Stimulated activated CD4-positive, alpha-beta T cell treated with anti-CD3 and anti-CD28 coated beads, Interleukin-2, amount 100 ng/mL, for 4 hours (primary cell): ENCODE measurements at regions not wholly inside any gene's neighbourhood (a gene's known extent, or its start where the extent isn't known, plus 50 kb on each side); places are given as distances from the start of the nearest gene placed in this dataset.

Experiments used
- DNase-seq: peaks from one replicate; pipeline ENCODE4 v3.0.0-alpha.2; 2020; ENCODE audit warnings: low read depth

DNA sequence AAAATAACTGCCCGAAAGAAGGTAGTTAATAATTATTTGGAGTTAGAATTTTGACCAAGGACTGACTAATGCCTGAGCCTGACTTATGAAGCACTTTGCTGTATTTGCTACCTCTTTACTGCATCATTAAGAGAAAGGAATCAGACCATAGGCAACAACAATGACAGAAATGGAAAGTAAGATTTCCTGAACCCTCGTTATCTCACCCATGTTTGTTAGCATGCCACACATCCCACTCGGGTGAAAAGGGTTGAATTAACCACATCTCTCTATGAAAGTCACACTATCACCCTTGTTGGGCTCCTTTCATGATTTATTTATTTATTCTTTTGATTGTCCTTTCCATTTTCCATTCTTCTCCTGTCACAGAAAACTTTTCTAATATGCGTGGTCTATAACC is 59.6 kb downstream of the OLIG3 start:
- no peak for DNase-seq

DNA sequence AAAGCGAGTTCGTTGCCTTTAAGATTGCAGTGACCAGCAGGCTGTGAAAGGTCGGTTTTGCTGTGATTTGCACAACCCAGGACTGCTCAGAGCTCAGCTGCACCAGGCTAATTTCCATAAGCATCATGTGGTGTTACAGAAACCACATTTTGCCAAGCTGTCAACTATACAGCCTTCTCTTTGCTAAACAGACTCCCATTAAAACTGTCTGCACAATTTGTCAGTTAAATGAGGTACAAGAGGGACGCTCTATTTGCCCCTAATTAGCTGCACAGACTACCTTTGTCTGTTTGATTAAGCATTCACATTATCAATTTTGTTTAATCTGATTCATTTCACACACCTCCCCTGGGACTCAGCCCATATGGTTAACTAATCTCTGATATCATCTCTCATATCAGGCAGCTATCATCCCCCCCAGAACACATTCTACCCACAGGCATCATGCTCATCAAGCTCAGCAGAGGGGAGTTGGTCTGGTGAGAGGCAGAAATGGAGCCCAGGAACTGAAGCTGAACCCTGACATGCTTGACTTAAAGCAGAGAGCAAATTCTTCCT is 62.1 kb downstream of the OLIG3 start:
- DNase-seq = no peak

DNA sequence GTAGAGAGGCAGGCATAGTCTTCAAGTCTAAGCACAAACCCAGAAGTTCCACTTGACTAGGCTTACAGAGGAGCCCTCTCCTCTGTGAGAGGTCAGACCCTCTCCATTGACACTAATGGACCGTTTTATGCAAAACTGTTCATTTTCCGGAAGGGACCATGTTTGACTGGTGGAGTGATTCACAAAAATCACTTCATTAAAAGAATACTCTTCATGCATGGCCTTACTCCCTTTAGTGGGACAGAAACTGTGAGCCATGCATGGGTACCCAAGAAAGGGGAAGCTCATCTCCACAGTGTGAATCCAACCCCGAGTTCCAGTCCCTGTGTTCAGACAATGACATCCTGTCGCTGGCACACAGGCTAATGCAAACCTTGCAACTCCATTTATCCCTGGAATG is 63.2 kb downstream of the OLIG3 start:
- DNase-seq = no peak

DNA sequence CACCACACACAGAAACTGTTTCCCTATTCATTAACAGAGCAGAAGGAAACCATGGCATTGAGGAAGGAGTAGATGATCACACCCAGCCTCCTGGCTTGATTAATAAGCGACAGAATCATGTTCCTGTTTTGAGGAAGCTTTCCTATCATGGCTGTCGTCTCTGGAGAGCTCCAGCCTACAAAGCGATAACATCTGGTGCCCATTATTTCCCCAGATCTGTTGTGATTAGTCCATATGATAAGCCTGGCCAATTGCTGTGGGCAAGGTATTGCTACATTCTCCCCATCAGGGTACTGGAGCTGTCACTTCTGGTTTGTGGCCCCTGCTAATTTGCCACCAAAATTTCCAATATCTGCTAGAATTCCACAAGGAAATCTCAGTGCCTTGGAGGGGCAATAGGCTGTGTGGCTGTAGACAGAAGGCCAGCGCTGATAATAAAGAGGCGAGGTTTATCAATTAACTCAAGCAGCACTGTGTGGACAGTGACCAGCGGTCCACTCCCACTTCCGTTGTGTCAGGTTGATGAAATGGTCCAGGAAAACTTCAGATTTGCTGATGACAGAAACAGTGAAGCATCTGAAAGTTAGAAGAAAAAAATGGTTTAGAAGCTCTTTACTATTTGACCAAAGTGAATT is 66.4 kb downstream of the OLIG3 start:
- DNase-seq = no peak

DNA sequence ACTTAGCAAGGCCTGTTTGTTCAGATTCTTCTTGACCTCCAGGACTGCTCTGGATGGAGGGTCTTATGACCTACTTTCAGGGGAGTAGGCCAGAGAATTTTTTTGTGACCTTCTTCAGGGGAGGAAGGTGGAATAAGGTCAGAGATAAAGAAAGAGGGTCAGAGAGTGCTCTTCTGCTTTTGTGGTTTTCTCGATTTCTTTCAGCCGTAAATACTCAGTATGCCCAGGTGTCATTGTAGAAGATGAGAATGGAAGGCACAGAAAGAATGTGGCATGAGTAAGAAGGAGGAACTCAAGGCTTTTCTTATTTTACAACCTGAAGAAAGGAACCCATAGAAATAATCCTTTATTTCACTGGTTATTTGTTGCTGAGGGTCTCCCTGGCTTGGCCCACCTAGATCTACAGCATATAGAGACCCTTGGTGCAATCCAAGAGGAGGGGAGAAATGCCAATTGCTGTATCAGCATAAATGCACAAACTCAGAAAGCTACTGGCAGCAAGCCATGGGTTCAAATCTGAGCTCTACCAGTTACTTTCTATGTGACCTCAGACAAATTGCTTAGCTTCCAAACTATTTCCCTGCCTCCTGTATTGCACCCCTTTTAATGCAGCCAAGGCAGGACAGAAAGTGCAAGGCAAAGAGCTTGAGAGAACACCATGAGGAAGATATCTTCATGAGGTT is 68.0 kb downstream of the OLIG3 start:
- no peak for DNase-seq

DNA sequence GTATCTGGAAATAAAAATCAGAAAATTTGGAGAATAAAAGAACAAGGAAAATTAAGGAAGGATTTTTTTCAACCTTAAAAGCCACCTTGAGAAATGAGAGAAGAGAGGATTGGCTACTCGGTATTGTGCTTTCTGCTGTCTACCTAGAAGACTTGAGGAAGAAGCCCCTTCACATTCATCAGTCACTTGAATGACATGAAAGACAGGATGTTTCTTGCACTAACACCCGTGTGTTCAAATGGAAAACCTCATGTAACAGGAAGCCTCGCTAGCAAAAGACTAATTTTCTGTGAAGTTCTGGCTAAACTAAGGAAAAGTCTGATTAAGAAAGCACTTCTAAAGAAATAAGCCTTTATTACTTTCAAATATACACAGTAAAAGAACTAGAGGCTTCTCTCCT is 69.9 kb downstream of the OLIG3 start:
- no peak for DNase-seq

DNA sequence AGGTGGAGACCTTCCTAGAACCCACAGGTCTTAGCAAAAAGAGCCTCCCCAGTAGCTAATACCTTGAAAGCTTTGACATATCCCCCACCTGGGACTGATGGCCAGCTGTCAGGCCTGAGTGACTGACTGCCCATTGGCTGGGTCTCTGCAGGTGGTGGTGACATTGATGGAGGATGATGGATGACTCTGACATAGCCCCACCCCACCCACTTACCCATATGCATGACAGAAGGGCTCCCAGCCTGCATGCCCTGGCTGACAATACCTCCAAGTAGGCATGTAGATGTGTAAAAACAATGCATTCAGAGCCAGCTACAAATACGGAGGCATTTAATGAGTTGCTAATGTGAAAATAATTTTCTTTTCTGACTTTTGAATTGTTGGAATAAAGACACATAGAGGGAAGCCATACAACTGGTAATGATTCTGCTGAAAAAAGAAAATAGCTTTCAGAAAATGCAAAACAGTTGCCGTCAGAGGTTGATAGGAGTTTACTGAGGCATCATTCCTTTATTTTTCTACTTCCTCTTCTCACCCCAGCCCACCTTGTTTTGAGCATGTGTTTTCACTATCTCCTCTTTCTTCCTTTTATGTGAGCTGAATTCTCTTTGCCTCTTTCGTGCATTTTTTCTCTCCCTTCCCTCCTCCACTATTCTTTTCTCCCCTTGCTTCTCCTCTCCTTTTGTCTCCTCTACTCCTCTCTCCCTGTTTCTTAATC is 70.6 kb downstream of the OLIG3 start:
- no peak for DNase-seq

DNA sequence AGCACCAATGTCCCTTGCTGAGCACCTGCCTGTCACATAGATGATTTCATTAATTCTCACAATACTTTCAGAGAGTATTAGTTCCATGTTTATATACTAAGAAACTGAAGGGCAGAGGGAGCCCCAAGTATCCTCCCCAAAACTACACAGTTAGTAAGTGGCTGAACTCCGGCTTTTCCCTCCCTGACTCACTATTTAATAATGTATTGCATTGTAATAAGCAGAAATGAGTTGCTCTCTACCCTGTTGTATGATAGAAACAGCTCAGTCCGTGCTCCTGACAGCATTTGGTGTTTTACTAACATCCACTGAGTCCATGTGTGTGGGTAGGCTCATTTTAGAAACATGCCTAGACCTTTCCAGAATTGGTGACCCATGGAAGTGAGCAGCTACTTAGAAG is 76.8 kb downstream of the OLIG3 start:
- DNase-seq = no peak

DNA sequence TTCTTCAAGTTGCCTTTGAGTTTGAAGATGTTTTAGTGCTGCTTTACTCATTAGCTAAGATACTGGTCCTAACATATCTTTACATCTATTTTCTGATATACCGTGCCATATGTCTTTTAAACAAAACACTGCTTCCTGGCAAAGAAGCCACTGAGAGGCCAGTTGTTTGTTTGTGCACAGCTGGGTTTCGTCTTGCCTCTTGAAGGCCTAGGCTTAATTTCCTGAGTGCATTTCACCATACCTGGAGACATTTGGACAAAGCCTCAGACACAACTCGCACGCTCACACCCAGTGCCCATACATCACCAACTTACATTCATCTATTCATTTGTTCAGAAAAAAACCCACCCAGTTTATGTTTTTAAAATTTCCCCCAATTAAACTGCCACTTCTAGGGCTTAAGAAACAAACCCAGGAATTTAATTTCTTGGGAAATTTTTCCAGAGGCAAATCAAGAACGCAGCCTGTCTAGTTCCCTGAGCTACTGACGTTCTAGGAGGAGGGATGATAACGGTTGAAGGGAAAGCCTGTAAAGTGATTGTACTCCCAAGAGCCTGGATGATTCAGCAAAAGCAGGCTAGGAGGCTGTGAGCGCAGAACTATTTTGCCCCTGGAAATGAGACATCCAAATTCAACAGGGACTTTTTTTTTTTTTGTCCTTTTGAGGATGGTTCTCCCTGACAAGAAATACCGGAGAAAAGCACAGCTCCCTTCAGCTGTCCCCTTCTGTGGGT is 77.7 kb downstream of the OLIG3 start:
- no peak for DNase-seq

DNA sequence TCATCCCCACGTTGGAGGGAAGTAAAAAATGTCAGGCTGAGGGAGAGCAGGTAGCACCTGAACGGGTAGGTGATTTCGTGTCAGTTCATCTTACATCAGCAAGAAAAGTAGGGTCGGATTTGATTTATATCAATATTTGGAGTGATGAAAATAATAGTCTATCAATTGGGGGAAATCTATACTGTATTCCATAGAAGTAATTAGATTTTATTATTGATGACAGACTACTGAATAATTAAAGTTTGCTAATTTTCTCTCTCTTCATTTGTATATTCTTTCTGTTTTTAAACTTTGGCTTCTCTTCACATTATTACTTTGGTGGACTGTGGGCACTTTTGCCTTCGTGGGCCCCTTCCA is 78.4 kb downstream of the OLIG3 start:
- no peak for DNase-seq

DNA sequence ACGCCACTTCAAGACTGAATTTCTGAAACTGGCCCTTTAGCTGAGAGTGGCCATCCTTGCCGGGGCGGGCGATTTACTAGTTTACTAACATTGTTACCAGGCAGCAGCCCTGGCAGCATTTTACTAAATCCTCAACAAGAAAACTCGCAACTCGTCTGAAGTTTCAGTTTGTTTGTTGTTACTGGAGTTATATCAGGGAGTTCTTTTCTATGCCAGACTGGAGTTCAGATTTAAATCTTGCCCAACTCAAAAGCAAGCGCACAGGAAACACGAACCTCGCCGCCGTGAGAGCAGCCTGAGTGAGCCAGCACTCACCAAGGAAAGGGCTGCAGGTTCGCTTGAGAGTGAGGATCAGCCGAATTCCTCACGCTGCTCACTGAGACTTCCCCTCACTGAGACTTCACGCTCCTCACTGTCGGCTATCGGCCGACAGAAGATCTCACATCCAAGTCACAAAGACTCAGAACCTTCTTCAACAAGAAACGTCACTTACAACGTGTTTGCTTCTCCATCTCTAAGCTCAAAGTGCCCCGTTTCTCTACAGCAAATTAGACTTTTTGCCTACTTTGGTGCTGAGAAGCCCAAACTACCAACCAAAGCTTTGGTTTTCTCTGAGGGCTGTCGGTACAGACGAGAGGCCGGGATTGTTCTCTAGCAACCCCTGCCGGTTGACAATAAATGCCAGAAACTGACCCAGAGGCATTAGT is 78.9 kb downstream of the OLIG3 start:
- peak; percentile 45 for DNase-seq

DNA sequence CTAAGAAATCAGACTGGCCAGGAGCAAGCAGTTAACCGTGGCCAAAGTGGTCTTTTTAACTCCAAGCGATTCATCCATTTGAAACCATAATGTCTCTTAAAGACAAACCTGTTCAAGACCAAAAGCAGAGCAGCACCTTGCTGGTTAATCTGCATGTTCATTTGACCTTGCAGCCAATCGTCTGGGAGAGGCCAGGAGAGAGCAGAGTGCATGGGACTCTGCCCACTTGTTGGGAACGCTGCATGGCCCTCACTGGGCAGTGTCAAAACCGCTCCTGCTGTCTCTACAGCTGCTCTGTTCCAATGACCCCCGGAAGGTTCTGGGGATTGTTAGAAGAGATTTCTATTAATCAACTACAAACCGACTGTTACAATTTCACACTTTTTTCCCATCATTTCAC is 79.6 kb downstream of the OLIG3 start:
- DNase-seq = no peak

DNA sequence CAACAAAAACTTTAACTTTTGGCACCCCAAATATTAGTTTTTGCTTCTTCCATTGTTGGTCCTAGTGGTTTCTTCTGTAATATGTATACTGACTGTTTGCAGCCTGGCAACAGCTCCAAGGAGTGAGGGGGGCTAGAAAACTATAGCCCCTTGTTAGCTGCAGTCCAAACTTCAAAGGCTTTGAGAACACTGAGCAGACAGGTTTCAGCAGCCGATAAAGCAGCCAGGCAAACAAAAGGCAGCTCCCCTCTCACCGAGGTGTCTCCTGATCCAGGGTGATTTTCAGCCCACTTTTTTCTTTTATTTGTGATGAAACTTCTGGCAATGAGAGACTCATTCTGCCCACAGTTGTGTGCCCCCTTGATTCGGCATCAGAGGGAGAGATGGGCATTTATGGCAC is 80.7 kb downstream of the OLIG3 start:
- no peak for DNase-seq

DNA sequence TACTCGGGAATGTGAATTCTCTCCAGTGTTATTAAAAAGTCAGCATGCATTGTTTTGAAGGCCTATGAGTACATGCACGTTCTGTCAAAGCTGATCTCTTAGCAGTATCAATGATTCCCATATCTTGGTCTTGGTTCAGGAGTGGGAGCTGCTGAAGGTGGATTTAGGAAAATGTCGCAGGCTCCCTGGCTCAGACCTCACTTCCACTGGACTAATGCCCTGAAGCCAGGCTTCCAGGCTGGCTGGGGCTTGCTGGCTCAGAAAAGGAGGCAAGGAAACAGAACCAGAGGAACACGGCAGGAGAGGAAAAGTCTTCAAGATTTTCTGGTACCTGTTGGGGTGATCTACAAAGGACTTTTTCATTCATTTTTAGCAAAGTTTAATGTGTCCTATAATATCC is 81.6 kb downstream of the OLIG3 start:
- no peak for DNase-seq

DNA sequence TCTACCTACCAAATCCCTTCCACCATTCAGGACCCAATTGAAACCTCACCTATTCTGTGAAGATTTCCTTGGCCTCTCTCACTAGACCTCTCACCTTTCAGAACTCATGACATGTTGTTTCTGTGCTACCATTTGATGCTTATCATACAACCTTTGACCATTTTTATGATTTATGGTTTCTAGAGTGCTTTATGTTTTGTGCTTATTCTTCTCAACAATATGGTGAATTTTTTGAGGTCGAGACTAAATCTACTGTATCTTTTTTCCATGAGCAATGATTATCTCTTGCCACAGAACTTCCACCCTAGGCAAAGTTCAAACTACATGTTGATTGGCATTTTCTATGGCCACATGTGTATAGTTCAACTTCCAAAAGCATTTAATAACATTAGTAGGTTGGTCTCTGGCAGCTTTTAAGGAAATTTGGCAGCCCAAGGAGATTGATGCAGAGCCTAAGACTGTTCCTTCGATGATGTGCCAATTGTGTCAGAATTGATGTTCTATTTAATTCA is 84.9 kb downstream of the OLIG3 start:
- no peak for DNase-seq

DNA sequence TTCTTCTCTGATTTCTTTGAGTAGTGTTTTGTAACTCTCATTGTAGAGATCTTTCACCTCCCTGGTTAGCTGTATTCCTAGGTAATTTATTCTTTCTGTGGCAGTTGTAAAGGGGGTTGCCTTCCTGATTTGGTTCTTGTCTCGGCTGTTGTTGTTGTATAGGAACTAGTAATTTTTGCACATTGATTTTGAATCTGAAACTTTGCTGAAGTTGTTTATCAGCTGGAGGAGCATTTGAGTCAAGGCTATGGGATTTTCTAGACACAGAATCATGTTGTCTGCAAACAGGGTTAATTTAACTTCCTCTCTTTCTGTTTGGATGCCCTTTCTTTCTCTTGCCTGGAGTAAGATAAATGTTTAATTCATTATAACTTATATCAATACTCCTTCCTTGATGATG is 86.4 kb downstream of the OLIG3 start:
- no peak for DNase-seq

DNA sequence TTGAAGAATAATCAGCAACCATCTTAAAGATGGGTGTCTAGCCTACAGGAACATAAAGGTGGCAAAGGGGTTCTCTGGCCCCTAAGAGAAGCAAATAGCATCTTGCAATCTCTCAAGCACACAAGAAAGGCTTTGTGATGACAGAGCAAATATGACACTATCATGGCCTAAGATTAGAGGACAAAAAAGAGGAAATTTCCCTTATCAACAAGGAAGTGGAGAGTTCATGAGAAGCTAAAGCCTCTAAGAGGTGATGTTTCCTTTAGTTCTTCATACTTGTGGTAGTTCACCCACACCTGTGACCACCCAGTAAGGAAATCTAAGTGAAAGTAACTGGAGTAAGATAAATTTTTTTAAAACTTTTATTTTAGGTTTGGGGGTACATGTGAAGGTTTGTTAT is 88.4 kb downstream of the OLIG3 start:
- DNase-seq = no peak

DNA sequence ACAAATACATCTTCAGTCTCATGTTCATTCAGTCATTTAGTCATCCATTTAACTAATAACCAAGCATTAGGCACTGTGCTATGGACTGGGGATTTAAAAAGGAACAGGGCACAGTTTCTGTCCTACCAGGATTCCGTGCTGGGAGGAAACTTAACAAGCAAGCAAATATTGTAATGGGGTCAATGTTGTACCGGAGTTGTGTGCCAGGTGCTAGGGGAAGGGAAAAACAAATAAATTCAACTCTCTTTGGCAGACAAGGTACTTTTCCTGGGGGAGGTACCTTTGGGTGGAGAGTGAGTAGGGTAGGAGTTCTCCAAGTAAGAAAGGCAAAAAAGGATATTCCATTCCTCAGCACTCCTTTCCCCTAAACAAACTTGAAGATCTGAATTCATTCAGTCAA is 90.3 kb downstream of the OLIG3 start:
- no peak for DNase-seq

DNA sequence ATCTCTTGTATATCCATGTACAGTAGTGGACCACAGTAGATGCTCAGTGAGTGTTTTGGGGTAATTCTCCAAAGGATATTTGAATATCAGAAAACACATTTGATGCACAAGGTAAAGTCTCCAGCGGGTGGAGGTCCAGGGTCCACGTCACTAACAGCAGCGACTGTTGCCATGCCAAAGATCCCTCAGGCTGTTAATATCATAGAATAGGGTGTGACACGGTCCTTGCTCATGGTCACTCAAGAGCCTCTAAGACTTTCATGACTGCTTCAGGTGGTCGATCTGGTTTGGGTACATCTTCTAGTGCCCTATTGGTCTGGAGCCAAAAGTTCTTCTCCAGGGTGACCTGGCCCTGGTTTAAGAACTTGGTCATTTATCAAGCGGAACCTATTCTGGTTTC is 90.8 kb downstream of the OLIG3 start:
- no peak for DNase-seq

DNA sequence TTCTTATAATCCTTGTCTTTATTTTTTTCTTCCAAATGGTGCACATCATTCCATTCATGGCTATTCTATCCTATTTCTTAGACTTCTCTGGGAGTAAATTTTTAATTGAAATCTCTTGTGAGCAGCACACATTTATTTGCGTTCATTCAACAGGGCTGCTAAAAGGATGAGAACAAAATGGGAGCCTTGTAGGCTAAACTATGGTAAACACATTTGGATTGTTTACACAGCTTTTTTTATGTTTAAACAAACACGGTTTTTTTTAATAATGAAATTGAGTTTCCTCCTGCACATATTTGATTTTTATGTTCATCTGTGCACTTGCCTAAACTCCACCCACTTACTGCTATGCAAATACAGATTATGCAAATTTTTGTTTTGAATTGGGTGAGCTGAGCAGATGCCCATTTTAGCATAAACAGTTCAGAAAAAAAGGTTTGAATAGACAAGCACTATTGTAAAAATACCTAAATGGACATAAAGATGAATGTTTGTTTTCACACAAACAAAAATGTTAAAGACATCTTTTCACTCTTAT is 92.0 kb downstream of the OLIG3 start:
- no peak for DNase-seq

DNA sequence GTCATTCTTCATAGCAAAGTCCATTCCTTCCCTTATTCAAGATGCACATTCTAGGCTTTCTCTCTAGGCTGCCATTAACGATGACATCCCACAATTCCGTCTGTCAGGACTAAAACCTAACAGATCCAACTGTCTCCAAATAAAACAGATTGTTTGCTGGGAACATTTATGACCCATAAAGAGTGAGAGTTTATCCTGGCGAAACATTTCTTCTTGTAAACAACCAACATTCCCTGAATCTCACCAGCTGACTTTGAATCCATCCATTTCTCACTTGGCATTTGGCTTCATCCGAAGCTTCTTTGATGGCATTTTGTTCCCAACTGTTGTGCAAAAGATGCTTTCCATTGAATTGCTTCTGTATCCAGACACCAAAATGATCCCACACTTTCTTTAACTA is 93.1 kb downstream of the OLIG3 start:
- DNase-seq = no peak
